GM12872 (cell line): ENCODE measurements at regions not wholly inside any gene's neighbourhood (a gene's known extent, or its start where the extent isn't known, plus 50 kb on each side); places are given as distances from the start of the nearest gene placed in this dataset.

Source experiments
- CTCF ChIP-seq: IDR thresholded peaks from 3 replicates; pipeline ENCODE4 v1.5.1; 2011; ENCODE audit warnings: low read depth, mild to moderate bottlenecking, low read length, moderate library complexity; ENCODE audit not compliant: insufficient read depth

DNA sequence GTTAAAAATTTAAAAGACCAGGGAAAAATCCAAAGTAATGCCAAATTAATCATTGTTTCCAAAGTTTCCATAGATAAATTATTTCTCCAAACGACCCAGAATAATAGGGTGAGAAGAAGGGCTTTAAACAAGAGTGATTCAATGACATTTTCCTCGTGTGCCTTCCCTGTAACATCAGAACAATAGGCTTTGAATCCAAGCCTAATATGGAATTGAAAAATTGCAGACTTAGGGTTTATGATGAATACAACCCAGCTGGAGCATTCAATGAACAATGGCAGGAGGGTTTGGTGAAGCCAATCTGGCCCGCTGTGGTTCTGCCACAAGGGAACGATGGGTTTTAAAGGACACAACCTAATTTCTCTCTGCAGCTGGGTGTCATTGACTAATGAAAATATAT is 94.2 kb downstream of the CBLL2 start:
- no peak for TF ChIP-seq CTCF

DNA sequence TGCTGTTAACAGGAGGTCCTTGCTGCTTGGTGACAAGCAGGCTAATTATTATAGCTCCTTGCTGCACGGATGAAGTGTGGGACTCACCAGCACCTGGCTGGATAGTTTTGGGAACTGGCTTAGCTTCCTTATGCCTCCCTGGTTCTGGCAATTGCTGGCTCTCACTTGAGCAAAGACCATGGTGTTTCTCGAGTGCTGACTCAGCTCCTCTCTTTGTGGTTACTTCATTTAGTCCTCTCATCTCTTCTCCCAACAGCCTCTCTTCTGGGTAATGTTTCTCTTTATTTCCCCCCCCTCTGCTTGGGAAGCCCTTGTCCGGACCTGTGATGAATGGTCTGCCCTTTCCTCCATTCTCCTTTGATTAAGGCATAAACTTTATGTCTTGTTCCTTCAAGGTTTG is 100.4 kb downstream of the CBLL2 start:
- no peak for TF ChIP-seq CTCF

- no peak for TF ChIP-seq CTCF
These were observed 101.1 kb downstream of the CBLL2 start for GRCh38 chrX:22373766-22374165.

GRCh38 chrX:22376369-22376768 is 103.7 kb downstream of the CBLL2 start:
- TF ChIP-seq CTCF = no peak

DNA sequence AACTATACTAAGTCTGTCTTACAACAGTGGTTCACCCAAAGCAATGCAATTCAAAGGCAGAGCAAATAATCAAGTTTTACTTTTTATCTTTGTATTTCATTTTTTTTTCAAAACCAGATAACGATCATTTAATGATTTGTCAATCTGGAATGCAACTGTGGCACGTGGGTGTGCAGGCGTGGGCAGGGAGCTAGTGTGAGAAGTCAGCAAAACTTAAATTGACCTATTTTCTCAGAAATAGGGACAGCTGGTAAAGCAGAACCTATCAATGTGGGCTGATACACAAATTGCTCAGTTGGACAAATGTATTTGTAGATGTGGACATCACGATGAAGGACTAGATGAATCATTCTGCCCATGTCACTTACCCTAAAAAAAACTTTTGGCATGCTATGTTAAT is 105.6 kb downstream of the CBLL2 start:
- no peak for TF ChIP-seq CTCF

GRCh38 chrX:22383988-22384387 is 111.3 kb downstream of the CBLL2 start:
- no peak for TF ChIP-seq CTCF

DNA sequence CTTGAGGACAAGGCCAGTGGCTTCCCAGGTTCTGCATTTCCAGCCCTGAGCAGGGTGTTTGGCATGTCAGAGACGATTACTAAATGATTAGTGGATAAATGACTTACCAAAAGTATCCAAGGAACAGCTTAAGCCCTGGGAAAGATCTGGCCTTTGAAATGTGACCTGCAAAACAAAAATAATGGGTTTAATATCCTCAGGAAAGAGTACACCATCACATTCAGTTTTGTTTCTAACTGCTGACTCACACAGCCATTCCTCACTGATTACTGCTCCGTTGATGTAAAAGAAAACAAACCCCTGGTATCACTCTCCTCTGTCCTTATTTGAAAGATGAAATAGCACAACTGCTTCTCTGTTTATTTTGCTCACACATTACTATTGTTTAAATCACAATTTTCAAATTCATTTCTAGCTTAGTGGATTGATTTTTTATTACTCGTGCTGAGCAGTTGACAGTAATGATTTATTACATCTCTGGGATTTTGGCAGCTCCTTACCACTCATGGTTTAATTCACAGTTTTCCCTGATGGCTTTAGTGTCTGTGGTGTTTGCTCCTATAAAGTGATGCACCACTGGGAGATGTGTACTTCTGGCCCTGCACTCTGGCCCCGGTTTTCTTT is 117.0 kb downstream of the CBLL2 start:
- no peak for TF ChIP-seq CTCF
